Brain microvascular endothelial cell (primary cell): ENCODE measurements at regions not wholly inside any gene's neighbourhood (a gene's known extent, or its start where the extent isn't known, plus 50 kb on each side); places are given as distances from the start of the nearest gene placed in this dataset.
A peak's percentile ranks its signal among the peaks of the same experiment; 100 is the strongest.

ENCODE experiments used
- DNase-seq: peaks from one replicate; pipeline ENCODE4 v3.0.0-alpha.2; 2020
- H3K27ac ChIP-seq: fragments of 250-450 bp; sonication (Bioruptor Pico); 2 replicates; pipeline ENCODE4 v1.5.1; 2020; ENCODE audit warnings: mild to moderate bottlenecking, moderate library complexity
- H3K27me3 ChIP-seq: fragments of 250-450 bp; sonication (Bioruptor Pico); replicated peaks from 2 replicates; pipeline ENCODE4 v1.5.1; 2020; ENCODE audit warnings: mild to moderate bottlenecking
- H3K36me3 ChIP-seq: fragments of 250-450 bp; sonication (Bioruptor Pico); replicated peaks from 2 replicates; pipeline ENCODE4 v1.5.1; 2020; ENCODE audit warnings: mild to moderate bottlenecking
- H3K4me3 ChIP-seq: 2 replicates; pipeline ENCODE4 v1.5.1; 2011; ENCODE audit warnings: low read depth, mild to moderate bottlenecking, control low read depth, low read length, moderate library complexity
- CTCF ChIP-seq: IDR thresholded peaks from 2 replicates; pipeline ENCODE4 v1.5.1; 2011; ENCODE audit warnings: low read depth, mild to moderate bottlenecking, moderate library complexity, low read length, control low read depth, inconsistent platforms; ENCODE audit errors: missing control alignments
- in situ Hi-C: cut with HindIII; loops from 2 replicates; pipeline ENCODE4 v1.10.0; 2017; ENCODE audit warnings: low sequenced_read_pairs, low pct_ligation_motif_present

GRCh38 chr11:90766121-90766520 is 543.3 kb upstream of the CHORDC1 start:
- Histone ChIP-seq H3K36me3 (no peaks in the 10 kb centered on the region), H3K27ac (no peak overlapping the region), H3K4me3 (no peak overlapping the region), H3K27me3 (no peaks in the 10 kb centered on the region)
- in situ Hi-C loops: no loop called here
- TF ChIP-seq CTCF: no peak
- no peak for DNase-seq

- Histone ChIP-seq H3K4me3 (no peak overlapping the region), H3K27ac (no peak overlapping the region), H3K36me3 (no peaks in the 10 kb centered on the region), H3K27me3 (no peaks in the 10 kb centered on the region)
- in situ Hi-C loops: no loop called here
- TF ChIP-seq CTCF: no peak
- DNase-seq: no peak
Measured at GRCh38 chr11:90764691-90765090, 541.8 kb upstream of the CHORDC1 start.

- TF ChIP-seq CTCF: no peak
- DNase-seq: no peak
- Histone ChIP-seq H3K36me3 (no peaks in the 10 kb centered on the region), H3K27ac (no peak overlapping the region), H3K27me3 (no peaks in the 10 kb centered on the region), H3K4me3 (no peak overlapping the region)
- in situ Hi-C loops: no loop called here
Measured at GRCh38 chr11:90757849-90758494, 535.1 kb upstream of the CHORDC1 start.

GRCh38 chr11:90756617-90757016 is 533.8 kb upstream of the CHORDC1 start:
- TF ChIP-seq CTCF: no peak
- DNase-seq: no peak
- H3K27me3 ChIP-seq: no peaks in the 10 kb centered on the region
- no peak overlapping the region for H3K4me3 ChIP-seq
- no peak overlapping the region for H3K27ac ChIP-seq
- H3K36me3 ChIP-seq: no peaks in the 10 kb centered on the region
- in situ Hi-C loops: no loop called here

GRCh38 chr11:90753546-90753945 is 530.7 kb upstream of the CHORDC1 start:
- Histone ChIP-seq H3K27ac (no peak overlapping the region), H3K27me3 (no peaks in the 10 kb centered on the region), H3K4me3 (no peak overlapping the region), H3K36me3 (no peaks in the 10 kb centered on the region)
- TF ChIP-seq CTCF: no peak
- in situ Hi-C loops: no loop called here
- DNase-seq: peak; percentile 12

- DNase-seq: peak; percentile 31
- H3K27me3 ChIP-seq: no peaks in the 10 kb centered on the region
- H3K27ac ChIP-seq: peak overlapping the region; percentile 30
- in situ Hi-C loops: no loop called here
- H3K36me3 ChIP-seq: no peaks in the 10 kb centered on the region
- TF ChIP-seq CTCF: no peak
- H3K4me3 ChIP-seq: no peak overlapping the region
Measured at GRCh38 chr11:90747057-90747456, 524.2 kb upstream of the CHORDC1 start.
